ENCODE measurements at regions not wholly inside any gene's neighbourhood (a gene's known extent, or its start where the extent isn't known, plus 50 kb on each side); places are given as distances from the start of the nearest gene placed in this dataset.
A peak's percentile ranks its signal among the peaks of the same experiment; 100 is the strongest.

GRCh38 chr2:62423883-62424458, 82.0 kb downstream of the TMEM17 start (continued):
- TF ChIP-seq AFF1 (IDR thresholded peaks at IDR 0.05; ENCODE audit: low read depth in 1 of 2, partially characterized antibody in 2 of 2): no peak
- TF ChIP-seq ELF1 (tag; IDR thresholded peaks at IDR 0.05): no peak

- ChIA-PET CTCF (ENCODE audit: low intra/inter-chr PET ratio) (interaction anchor here (0.6 kb wide), 1 partner anchor 352 kb away, joined by 4 read pairs; no protein-coding TSS in a partner anchor), POLR2A (no interaction called here)
- Histone ChIP-seq H3K27ac (ENCODE audit: extremely low read depth, low read depth, low read length) (no peak overlapping the region), H3K4me2 (ENCODE audit: insufficient read depth, low read length) (no peak overlapping the region), H3K27me3 (ENCODE audit: control insufficient read depth in 2 of 2, insufficient read depth in 2 of 2, low read length in 2 of 2) (0 out of 5 replicates have a peak, but pooled peaks cover 0 to 4% of the 10 kb centered on the region in 2 experiments), H3K9me3 (replicated peaks; ENCODE audit: control insufficient read depth, insufficient read depth, low read depth, low read length) (no peaks in the 10 kb centered on the region), H3K9ac (ENCODE audit: insufficient read depth in 1 of 2, low read depth in 2 of 2, low read length in 2 of 2) (no peak overlapping the region), H3K9me1 (ENCODE audit: control insufficient read depth, insufficient read depth, low read length) (no peaks in the 10 kb centered on the region), H3K4me3 (no peak overlapping the region), H3K36me3 (ENCODE audit: control insufficient read depth, insufficient read depth, low read length) (no peaks in the 10 kb centered on the region), H4K20me1 (replicated peaks; ENCODE audit: control insufficient read depth, insufficient read depth, low read length) (no peaks in the 10 kb centered on the region), H3K79me2 (ENCODE audit: control insufficient read depth, insufficient read depth, low read length) (no peaks in the 10 kb centered on the region), H3K4me1 (replicated peaks in 1 of 2; ENCODE audit: control insufficient read depth in 2 of 2, insufficient read depth in 2 of 2, low read length in 2 of 2) (peaks cover 0 to 3% of the 10 kb centered on the region in 2 experiments; a peak in 1 of 5 replicates), H2AFZ (ENCODE audit: low read depth, low read length) (0 out of 2 replicates have a peak overlapping the region, but pooled peaks have one; percentile 8)
- FAIRE-seq (no peak), DNase-seq (ENCODE audit: extremely low read depth in 1 of 4, low spot score in 3 of 4) (peak in 1 of 4 experiments; percentile 40), ATAC-seq (peak; percentile 89)
- TF ChIP-seq EGR1 (conservative IDR thresholded peaks at IDR 0.05): no peak
- TF ChIP-seq CBX3 (IDR thresholded peaks at IDR 0.05; ENCODE audit: borderline replicate concordance in 1 of 2, low read length in 2 of 2): no peak
- no peak for TF ChIP-seq GMEB1 (CRISPR knock-in tag; IDR thresholded peaks at IDR 0.05)
- TF ChIP-seq THRB (CRISPR knock-in tag; conservative IDR thresholded peaks at IDR 0.05): no peak
- TF ChIP-seq RAD21 (CRISPR knock-in tag; conservative IDR thresholded peaks at IDR 0.05 in 1 of 2, IDR thresholded peaks at IDR 0.05 in 1 of 2): peak in 1 of 2 experiments; percentile 47; a peak in 2 of 4 replicates
- no peak for TF ChIP-seq KDM2B (CRISPR knock-in tag; IDR thresholded peaks at IDR 0.05)
- TF ChIP-seq BCOR (IDR thresholded peaks at IDR 0.05): no peak
- peak; percentile 29 to 52 (median 36); a peak in 2 of 6 replicates for TF ChIP-seq CTCF (IDR thresholded peaks at IDR 0.05 in 2 of 3, conservative IDR thresholded peaks at IDR 0.05 in 1 of 3; ENCODE audit: insufficient read depth in 2 of 3, low read depth in 1 of 3, low read length in 3 of 3)
- WGBS (ENCODE audit: insufficient coverage, low coverage, missing lambda C conversion rate): 12% methylated on average over 6 of the region's 6 CpGs
- intact Hi-C loops (cut with micrococcal nuclease): no loop called here
- no TSS peak for BruUV-seq (replicated peaks)
- in situ Hi-C loops (cut with MboI): no loop called here
Observed at GRCh38 chr2:62423235-62423634, 82.8 kb downstream of the TMEM17 start.
